NOMO-1 treated with DMSO at 0.1 percent for 48 hours (cell line): ENCODE measurements at regions not wholly inside any gene's neighbourhood (a gene's known extent, or its start where the extent isn't known, plus 50 kb on each side); places are given as distances from the start of the nearest gene placed in this dataset.
"Not testable (repeated sequence)": the region's sequence is repeated elsewhere in the genome, so short reads cannot be mapped to it uniquely, and the experiment has no call there.

Source experiments
- DNase-seq: peaks from one replicate; lab custom pipeline; 2025; ENCODE audit not compliant: unreplicated experiment; lab: John Stamatoyannopoulos, UW

DNA sequence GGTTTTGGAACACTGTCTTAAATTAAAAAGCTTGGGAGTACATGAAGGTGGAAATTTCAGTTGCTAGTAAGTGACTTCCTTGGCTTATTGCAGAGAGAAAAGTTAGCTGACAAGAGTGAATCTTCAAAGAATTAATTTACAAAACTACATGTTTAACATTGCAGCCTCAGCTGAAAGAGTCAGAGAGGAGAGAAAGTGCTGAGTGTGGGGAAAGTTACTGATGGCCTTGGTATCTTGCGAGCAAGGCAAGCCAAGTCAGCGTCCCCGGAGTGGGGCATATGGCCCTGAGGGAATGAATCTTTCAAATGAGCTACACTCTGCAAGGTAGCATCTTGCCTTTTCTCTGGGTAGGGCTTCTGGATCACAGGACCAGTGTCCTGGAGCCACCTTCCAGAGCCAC, 131.3 kb downstream of the LPIN1 start:
- no peak for DNase-seq

DNA sequence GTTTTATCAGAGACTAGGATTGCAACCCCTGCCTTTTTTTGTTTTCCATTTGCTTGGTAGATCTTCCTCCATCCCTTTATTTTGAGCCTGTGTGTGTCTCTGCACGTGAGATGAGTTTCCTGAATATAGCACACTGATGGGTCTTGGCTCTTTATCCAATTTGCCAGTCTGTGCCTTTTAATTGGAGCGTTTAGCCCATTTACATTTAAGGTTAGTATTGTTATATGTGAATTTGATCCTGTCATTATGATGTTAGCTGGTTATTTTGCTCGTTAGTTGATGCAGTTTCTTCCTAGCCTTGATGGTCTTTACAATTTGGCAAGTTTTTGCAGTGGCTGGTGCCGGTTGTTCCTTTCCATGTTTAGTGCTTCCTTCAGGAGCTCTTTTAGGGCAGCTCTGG, 138.8 kb downstream of the LPIN1 start:
- not testable (repeated sequence) for DNase-seq

DNA sequence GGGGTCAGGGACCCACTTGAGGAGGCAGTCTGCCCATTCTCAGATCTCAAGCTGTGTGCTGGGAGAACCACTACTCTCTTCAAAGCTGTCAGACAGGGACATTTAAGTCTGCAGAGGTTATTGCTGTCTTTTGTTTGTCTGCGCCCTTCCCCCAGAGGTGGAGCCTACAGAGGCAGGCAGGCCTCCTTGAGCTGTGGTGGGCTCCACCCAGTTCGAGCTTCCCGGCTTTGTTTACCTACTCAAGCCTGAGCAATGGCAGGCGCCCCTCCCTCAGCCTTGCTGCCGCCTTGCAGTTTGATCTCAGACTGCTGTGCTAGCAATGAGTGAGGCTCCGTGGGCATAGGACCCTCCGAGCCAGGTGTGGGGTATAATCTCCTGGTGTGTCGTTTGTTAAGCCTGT, 140.5 kb downstream of the LPIN1 start:
- not testable (repeated sequence) for DNase-seq

DNA sequence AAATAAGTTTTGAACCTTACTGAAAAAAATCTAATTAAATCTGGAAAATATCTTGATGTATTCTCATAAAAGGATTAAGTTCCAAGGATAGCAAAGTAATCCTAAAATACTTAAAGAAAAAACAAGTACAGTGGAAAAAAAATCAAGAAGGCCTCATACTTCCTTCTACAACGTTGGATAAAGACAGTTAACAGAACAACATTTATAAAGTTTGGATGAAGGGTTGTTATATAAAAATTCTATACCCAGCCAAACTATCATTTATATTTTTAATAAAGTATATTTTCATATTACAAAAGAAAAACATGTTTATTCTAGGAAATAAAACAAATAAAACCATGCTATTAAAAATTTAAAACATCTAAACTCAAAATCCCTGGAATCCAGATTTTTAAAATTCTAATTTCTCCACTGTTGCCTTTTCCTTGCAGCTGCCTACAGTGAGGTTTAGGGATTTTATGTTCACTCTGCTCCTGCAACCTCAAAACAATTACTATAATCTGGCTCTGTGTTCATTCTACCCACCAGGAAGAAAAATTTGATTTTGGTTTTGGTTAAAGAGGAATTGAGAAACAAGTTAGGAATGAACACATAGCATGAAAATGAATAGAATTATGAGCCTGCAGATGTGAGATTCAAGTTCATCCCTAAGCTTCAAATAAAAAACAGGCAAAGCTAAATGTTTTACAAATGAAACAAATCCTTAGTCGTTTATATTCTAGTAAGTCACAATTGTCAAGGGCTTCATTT, 142.8 kb downstream of the LPIN1 start:
- no peak for DNase-seq

DNA sequence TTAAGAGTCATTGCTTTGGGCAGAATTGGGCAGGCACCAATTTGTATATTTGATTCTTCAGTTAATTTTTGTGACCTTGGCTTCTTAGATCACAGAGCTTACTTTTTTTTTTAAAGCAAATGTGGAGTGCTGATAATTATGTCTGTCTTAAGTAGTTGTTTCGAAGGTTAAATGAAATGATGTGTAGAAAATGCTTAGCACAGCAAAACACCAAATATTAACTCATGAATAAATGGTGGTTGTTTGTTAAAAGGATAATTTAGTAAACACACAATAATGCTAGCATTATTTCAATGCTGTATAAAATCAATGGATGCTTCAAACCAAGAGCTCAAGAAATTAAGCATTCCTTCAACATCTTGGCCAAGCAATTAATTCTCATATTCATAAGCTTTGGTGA, 143.4 kb downstream of the LPIN1 start:
- DNase-seq: no peak

DNA sequence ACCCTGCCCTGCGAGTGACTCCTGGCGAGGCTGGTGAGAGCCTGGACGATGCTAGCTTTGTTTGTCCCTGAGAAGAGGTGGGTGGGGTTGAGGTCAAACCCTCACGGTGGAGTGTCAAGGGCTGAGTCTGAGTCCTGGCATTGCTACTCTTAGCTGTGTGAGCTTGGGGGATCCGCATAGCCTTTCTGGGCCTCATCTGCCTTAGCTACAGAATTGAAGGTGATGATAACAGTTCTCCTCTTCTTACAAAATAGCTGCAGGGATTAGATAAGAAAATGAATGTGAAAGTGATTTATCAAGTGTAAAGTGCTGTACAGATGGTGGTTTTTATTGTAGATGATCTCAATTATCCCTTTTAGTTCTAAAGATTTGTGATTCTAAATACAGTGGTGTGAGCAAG, 144.6 kb downstream of the LPIN1 start:
- no peak for DNase-seq

DNA sequence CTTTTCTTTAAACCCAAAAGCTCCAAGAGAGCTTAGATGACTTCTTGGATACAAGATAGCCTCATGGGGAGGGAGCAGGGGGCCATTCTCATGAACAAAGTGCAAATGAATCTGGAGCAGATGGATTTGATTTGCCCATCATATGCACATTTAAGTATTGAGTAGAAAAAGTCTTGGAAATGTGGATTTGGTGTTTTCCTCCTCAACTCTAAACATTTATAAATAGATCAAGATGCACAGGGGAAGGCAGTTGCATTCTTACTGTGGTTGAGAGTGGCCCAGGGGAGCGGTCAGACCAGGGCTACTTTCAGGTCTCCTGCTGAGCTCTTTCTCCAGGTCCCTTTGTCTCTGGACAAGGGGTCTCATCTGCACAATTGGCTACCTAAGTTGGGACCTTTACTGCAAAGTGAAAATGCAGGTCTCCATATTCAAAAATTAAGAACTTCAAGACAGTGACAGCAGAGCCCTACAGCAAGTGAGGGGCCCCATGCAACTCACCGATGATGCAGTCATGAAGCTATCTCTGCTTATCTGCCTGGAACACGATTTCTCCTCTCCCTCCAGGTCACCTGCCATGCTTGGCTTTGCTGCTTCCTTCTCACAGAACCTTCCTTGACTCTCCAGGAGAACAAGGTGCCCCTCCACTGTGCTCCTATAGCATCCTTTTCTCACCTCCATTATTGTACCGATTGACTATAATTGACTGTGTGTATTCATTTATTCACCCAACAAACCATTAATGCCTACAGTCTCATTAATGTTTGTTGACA, 145.4 kb downstream of the LPIN1 start:
- DNase-seq: no peak

DNA sequence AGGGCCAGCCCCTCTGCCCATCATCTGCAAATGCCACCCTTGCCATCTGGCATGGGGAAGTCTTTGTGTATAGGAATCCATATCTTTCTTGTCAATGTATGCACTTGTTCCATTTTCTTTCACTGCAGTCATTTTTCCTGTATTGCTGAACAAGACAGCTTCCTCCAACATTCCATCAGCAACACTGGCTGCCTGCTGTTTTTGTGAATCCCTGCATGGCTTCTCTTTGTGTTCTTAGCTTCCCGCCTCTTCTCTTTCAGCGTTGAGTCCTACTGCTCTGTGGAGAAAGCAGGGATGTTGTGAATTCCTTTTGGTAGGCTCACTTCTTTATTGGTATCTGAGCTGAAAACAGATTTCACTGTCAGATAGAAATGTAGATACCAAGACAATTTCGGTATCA, 150.0 kb downstream of the LPIN1 start:
- no peak for DNase-seq

DNA sequence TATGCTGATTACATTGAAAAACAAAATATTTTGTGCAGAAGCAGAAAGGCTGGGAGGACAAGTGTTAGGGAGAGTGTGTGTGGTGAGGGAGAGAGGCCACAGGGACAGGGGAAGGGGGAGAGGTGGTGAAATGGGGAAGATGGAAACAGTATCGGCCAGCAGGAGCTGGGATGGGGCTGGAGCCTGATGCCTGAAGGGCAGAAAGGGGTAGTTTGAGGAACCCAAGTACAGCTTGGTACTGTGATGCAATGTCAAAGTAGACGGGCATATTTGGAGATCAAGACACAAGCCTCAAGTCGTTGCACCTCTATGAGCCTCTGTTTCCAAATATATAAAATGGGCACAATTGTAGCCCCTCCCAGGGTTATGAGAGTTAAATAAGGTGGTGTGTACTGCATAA, 152.1 kb downstream of the LPIN1 start:
- DNase-seq: peak; percentile 9

DNA sequence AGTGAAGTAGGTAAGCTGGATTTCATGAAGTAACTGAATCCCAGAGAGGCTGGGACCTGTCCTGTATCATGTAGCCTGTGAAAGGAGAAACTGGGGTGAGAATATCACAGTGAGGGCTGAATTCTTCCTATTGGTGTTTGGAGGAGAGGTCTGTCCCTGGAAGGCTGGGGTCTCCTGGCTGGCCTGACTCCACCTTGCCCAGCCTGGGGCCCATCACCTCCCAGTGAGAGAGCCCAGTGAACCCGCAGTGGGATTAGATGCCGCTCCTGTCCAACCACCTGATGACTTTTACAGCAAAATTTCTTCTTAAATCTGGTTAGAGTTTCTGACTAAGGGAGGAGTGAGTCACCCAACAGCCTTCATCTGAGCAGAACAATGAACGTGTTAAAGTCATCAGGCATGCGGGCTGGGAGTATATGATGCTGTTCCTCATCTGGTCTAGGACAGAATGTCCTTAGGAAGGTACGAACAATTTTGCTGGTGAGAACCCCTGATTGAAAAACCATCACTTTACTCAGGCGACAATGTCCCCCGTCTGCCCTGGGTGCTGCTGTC, 152.9 kb downstream of the LPIN1 start:
- DNase-seq: no peak

DNA sequence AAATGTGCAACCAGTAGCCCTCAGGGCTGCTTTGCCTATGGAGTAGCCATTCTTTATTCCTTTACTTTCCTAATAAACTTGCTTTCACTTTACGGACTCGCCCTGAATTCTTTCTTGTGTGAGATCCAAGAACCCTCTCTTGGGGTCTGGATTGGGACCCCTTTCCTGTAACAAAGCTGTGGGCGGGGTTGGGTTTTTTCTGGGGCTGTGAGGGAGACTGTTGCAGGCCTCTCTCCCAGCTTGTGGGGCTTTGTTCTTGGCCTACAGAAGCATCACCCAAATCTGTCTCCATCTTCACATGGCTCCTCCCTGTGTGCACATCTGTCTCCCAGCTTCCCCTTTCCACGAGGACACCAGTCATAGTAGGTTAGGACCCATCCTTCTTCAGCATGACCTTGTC, 154.5 kb downstream of the LPIN1 start:
- DNase-seq: not testable (repeated sequence)

DNA sequence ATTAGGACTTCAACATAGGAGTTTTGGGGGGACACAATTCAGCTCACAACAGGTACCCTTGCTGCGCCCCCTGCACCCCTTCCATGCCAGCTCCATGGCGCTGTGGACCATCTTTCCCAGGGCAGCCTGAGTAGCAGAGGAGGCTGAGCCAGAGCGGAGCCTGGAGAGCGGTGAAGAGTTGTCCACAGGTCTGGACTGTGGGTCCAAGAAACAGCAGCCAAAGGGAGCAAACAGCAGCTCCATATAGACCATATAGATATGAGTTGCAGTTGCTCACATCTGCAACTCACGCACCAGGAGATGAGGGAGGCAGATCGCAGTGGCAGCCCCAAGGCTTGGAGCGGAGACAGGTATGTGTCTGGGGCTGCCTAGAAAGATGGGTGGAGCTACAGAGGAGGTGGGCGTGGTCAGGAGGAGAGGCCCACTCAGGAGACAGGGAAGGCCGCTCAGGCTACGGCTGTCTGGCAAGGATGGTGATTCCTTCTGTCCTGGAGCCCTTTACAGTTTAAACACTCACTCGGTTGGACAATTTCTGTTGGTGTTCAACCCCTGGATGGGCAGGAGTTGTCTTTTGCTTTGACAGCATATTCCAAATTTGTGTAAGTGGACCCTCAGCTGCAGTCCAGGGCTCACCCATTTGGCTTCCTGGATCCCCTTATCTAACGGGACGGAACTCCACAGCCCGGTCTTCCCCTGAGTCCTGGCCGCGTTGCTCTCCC, 155.1 kb downstream of the LPIN1 start:
- no peak for DNase-seq

DNA sequence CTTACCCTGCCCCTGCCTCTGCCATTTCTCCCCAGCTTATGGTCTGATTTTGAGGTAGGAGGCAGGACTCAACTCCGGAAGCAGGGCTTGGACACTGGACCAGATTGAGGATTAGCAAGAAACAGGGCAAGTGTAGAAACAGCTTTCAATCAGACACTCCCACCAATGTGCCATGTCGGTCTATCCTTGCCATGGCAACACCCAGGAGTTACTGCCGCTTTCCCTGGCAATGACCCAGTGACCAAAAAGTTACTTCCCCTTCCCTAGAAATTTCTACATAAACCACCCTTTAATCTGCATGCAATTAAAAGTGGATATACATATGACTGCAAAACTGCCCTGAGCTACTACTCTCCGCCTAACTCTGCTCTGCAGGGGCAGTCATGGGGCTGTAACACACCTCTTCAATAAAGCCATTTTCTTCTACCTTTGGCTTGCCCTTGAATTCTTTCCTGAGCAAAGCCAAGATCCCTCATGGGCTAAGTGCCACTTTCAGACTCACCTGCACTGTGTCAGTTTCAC, 156.7 kb downstream of the LPIN1 start:
- peak; percentile 79 for DNase-seq

DNA sequence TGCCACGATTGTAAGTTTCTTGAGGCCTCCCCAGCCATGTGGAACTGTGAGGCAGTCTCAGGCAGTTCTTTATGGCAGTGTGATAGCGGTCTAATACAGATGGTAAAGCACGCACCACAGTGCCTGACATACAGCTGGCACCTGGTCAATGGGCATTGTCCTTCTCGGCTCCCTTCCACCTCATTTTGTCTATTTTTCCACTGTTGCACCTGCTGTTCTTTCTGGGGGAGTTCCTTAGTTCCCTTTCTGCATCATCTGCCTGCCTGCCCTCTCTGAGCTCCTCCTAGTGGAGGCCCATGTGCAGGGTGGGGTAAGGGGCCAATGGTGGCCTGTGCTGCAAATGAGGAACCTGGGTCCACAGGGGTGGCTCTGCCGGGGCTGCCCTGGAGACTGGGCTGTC, 157.6 kb downstream of the LPIN1 start:
- DNase-seq: peak; percentile 36

DNA sequence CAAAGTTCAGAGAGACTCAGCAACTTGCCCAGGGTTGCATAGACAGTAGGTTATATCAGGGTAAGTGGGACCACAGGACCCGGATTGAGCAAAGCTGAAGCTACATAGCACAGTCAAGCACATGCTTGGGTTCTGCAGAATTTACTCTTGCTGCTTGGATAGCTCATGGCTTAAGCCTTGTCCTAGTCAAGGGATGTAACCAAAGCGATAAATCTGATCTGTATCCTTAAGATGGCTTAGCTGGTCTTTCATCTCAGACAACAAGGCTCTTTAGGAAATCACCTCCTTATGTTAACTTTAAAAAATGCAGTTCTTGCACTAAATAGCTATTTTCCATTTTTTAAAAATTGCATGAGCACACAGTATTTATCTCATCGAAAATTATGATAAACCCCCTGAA, 158.5 kb downstream of the LPIN1 start:
- no peak for DNase-seq

DNA sequence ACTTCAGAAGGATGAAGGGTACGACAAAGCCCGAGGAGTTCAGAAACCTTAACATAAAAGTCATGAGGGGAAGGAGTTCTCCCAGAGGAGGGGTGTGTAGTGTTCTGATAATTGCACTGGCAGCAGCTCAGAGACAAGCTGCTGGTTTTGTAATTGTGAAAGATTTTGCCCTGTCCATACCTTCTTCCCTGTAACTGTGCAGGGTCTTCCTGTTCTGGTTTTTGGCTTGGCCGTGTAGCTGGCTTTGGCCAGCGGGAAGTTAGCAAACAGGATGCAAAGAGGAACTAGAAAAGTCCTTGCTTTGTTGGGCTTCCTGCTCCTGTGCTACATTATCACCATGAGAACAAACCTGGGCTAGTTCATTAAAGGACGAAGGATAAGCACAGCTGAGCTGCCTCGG, 160.8 kb downstream of the LPIN1 start:
- DNase-seq: peak; percentile 82

DNA sequence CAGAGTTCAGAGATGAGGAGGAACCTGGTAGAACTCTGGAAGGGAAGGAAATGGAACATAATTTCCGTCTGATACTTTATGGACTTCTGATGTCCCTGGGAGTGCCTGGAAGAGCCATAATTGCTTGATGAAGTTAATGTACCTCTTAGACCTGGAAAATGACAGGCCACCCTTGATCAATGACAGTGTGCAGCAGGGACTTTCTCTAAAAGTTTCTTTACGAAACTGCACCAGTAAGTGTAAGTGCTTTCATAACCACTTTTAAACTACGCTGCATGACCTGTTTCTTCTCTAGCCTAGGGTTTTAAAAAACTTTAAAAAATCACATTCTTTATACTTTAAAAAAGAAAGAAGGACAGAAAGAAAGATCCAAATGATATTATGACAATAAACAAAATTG, 164.5 kb downstream of the LPIN1 start:
- no peak for DNase-seq

DNA sequence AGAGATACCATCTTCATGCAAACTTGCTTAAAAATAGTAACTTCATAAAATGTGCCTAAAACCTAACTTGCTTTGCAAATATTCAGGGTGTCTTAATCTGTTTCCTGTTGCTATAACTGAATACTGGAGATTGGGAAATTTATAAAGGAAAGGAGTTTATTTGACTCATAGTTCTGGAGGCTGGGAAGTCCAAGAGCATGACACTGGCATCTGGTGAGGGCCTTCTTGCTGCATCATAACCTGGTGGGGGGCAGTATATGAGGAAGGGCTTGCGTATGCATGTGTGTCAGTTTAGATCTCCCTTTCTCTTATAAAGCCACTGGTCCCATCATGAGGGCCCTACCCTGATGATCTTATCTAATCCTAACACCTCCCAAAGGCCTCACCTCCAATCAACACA, 166.5 kb downstream of the LPIN1 start:
- DNase-seq: no peak

DNA sequence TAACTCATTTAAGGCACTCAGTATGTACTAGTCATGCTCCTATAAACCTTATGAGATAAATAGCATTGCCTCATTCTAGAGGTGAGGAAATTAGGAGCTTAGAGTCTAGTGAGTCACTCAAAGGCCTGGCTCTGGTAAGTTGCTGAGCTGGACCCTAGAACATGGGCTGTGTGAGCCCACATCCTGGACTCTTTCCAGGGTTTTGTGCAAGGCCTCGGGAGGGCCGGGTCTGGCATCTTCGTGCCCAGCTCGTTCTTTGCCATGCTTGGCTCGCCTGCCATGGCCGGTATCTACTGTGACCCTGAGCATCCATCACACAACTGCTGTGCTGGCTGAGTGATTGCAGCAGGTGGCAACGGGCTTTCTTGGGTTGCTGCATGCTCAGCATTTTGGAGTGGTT, 168.0 kb downstream of the LPIN1 start:
- peak; percentile 19 for DNase-seq

DNA sequence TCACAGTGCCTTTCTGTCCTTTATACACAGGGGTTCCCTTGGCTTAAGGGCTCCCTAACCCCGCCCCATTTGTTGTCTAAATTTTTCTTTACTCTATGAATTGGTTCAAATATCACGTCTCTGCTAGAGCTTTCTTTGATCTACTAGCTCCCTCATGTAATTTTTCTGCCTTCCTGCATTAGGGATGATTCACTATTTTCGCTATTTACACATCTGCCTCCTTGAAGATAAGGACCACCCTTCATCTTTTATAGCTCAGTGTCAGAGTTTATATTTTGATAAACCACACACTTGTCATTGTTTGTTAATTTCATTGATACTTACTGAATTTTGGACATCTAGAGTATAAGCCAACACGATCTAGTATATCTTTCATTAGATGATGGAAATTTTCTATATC, 169.2 kb downstream of the LPIN1 start:
- DNase-seq: no peak

DNA sequence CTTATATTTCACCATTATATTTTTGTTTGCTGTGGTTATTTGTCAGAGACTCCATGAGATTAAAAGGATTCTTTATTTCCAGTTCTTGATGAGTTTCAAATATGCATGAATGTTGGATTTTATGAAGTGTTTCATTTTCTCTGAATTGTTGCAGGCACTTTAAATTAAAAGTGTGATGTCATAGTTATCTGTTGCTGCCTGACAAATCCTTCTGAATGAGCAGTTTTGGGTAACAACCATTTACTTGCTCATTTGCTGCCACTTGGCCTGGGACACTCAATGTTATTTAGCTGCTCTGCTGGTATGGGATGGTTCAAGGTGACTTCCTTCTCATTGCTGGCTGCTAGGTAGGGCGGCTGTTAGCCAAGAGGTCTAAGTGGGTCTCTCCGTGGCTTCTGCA, 173.5 kb downstream of the LPIN1 start:
- no peak for DNase-seq
